ENCODE measurements at regions not wholly inside any gene's neighbourhood (a gene's known extent, or its start where the extent isn't known, plus 50 kb on each side); places are given as distances from the start of the nearest gene placed in this dataset.
"Not testable (repeated sequence)": the region's sequence is repeated elsewhere in the genome, so short reads cannot be mapped to it uniquely, and the experiment has no call there.

GRCh38 chr21:33993286-33994231 is 78.0 kb upstream of the ATP5PO start:
- no peak for DNase-seq

GRCh38 chr21:33992412-33992811 is 76.8 kb upstream of the ATP5PO start:
- not testable (repeated sequence) for DNase-seq

- no peak for DNase-seq
Measured at GRCh38 chr21:33991133-33991532, 75.5 kb upstream of the ATP5PO start.

GRCh38 chr21:33989440-33989839 is 73.8 kb upstream of the ATP5PO start:
- DNase-seq, result no peak

- no peak for DNase-seq
Measured at GRCh38 chr21:33988237-33989017, 72.8 kb upstream of the ATP5PO start.

GRCh38 chr21:33987461-33987860 is 71.9 kb upstream of the ATP5PO start:
- no peak for DNase-seq

- DNase-seq, result no peak
Measured at GRCh38 chr21:33985117-33986050, 69.8 kb upstream of the ATP5PO start.

- no peak for DNase-seq
Measured at GRCh38 chr21:33984021-33984481, 68.4 kb upstream of the ATP5PO start.

- no peak for DNase-seq
Measured at GRCh38 chr21:33981391-33982101, 65.9 kb upstream of the ATP5PO start.

GRCh38 chr21:33980276-33980916 is 64.8 kb upstream of the ATP5PO start:
- DNase-seq, result no peak

GRCh38 chr21:33978585-33978984 is 63.0 kb upstream of the ATP5PO start:
- DNase-seq, result no peak

- DNase-seq, result no peak
Measured at GRCh38 chr21:33977721-33978369, 62.2 kb upstream of the ATP5PO start.

- DNase-seq, result no peak
Measured at GRCh38 chr21:33977017-33977720, 61.6 kb upstream of the ATP5PO start.

- DNase-seq, result peak; percentile 74
Measured at GRCh38 chr21:33976082-33977016, 60.7 kb upstream of the ATP5PO start.

GRCh38 chr21:33975548-33976081 is 60.0 kb upstream of the ATP5PO start:
- no peak for DNase-seq

- no peak for DNase-seq
Measured at GRCh38 chr21:33974513-33975468, 59.2 kb upstream of the ATP5PO start.

GRCh38 chr21:33973268-33973667 is 57.7 kb upstream of the ATP5PO start:
- no peak for DNase-seq

Measured in left hindlimb (tissue), 1 donor.